Duodenal mucosa (tissue), 2 donors: ENCODE measurements at regions not wholly inside any gene's neighbourhood (a gene's known extent, or its start where the extent isn't known, plus 50 kb on each side); places are given as distances from the start of the nearest gene placed in this dataset.

Source experiments
- H3K27ac ChIP-seq: one replicate; pipeline ENCODE4 v1.7.0; 2013; ENCODE audit warnings: low read depth, low read length
- H3K27me3 ChIP-seq, 2 donors: one replicate each; pipeline ENCODE4 v1.7.0; 2013; ENCODE audit warnings: low read length in 2 of 2, control low read depth in 1 of 2; ENCODE audit not compliant: insufficient read depth in 2 of 2, control insufficient read depth in 1 of 2
- H3K36me3 ChIP-seq, 2 donors: one replicate each; pipeline ENCODE4 v1.7.0; 2013; ENCODE audit warnings: low read length in 2 of 2, control low read depth in 1 of 2; ENCODE audit not compliant: insufficient read depth in 2 of 2, control insufficient read depth in 1 of 2
- H3K4me1 ChIP-seq, 2 donors: one replicate each; pipeline ENCODE4 v1.7.0; 2013; ENCODE audit warnings: low read length in 2 of 2, control low read depth in 1 of 2; ENCODE audit not compliant: insufficient read depth in 2 of 2, control insufficient read depth in 1 of 2
- H3K4me3 ChIP-seq, 2 donors: one replicate each; pipeline ENCODE4 v1.7.0; 2013; ENCODE audit warnings: low read length in 2 of 2, low read depth in 1 of 2
- H3K9ac ChIP-seq, 2 donors: one replicate each; pipeline ENCODE4 v1.7.0; 2013; ENCODE audit warnings: low read length in 2 of 2, low read depth in 1 of 2
- H3K9me3 ChIP-seq, 2 donors: one replicate each; pipeline ENCODE4 v1.7.0; 2013; ENCODE audit warnings: low read length in 2 of 2, control low read depth in 1 of 2; ENCODE audit not compliant: control insufficient read depth in 1 of 2

GRCh38 chr1:87263785-87264184 is 64.9 kb upstream of the LMO4 start:
- no peak overlapping the region for H3K4me3 ChIP-seq
- no peak overlapping the region for H3K27ac ChIP-seq
- no peaks in the 10 kb centered on the region for H3K4me1 ChIP-seq
- H3K27me3 ChIP-seq, result no peaks in the 10 kb centered on the region
- no peak overlapping the region for H3K9ac ChIP-seq
- no peaks in the 10 kb centered on the region for H3K36me3 ChIP-seq
- H3K9me3 ChIP-seq, result no peaks in the 10 kb centered on the region

DNA sequence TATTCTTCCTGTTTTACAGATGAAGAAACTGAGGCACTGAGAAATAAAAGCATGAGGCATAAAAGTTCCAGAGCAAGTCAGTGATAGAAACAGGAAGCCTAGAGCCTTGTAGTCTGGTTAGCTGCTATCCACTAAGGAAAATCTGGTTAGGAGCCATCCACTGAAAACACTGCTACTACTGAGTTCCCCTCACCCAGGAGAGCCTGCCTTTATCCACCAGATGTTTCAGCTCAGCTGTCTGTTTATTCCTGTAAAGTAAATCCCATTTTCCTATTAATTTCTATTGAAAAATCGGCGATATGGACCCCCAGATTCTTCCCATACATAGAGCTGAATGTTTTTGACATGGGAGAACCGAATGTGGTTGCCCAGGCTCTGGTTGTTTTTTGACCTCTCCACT is 63.7 kb upstream of the LMO4 start:
- Histone ChIP-seq H3K9me3 (no peaks in the 10 kb centered on the region), H3K4me3 (no peak overlapping the region), H3K36me3 (no peaks in the 10 kb centered on the region), H3K27me3 (no peaks in the 10 kb centered on the region), H3K4me1 (no peaks in the 10 kb centered on the region), H3K27ac (no peak overlapping the region), H3K9ac (no peak overlapping the region)

DNA sequence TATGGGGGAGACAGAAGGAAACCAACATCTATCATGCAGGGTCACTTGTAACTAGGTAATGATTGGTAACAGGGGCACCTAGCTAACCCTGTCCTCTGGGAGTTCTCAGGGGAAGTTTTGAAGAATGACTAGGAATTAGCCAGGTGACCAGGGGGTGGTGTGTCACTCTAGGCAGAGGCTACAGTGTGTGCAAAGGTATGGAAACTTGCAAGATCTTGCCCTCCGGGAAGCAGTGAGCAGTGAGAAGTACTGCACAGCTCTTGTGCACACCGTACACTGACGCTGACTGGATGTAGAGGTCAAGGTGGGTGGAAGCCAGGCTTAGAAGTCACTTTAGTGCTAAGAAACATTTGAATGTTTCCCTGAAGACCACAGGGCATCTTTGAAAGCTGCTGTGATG is 62.9 kb upstream of the LMO4 start:
- H3K9ac ChIP-seq, result no peak overlapping the region
- no peaks in the 10 kb centered on the region for H3K27me3 ChIP-seq
- no peaks in the 10 kb centered on the region for H3K4me1 ChIP-seq
- no peaks in the 10 kb centered on the region for H3K9me3 ChIP-seq
- no peak overlapping the region for H3K27ac ChIP-seq
- no peak overlapping the region for H3K4me3 ChIP-seq
- no peaks in the 10 kb centered on the region for H3K36me3 ChIP-seq

DNA sequence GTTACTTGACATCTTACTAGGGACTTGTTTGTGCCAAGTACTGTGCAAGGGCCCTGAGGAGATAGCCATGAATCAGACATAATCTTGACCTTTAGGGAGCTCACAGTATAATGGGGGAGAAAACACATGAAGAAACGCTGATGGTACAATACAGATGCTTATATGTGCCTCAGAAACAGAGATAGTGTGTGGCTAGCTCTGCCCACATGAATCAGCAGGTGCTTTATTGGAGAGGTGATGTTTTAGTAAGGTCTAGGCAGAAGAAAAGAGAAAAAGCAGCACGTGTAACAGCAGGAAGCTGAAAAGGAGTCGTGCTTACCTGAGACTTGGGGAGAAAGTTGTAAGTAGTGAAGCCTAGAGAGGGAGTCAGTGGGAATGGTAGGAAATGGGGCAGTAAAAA is 60.6 kb upstream of the LMO4 start:
- H3K27me3 ChIP-seq, result no peaks in the 10 kb centered on the region
- H3K9ac ChIP-seq, result no peak overlapping the region
- H3K27ac ChIP-seq, result no peak overlapping the region
- no peaks in the 10 kb centered on the region for H3K36me3 ChIP-seq
- H3K4me1 ChIP-seq, result no peaks in the 10 kb centered on the region
- no peaks in the 10 kb centered on the region for H3K9me3 ChIP-seq
- H3K4me3 ChIP-seq, result no peak overlapping the region

DNA sequence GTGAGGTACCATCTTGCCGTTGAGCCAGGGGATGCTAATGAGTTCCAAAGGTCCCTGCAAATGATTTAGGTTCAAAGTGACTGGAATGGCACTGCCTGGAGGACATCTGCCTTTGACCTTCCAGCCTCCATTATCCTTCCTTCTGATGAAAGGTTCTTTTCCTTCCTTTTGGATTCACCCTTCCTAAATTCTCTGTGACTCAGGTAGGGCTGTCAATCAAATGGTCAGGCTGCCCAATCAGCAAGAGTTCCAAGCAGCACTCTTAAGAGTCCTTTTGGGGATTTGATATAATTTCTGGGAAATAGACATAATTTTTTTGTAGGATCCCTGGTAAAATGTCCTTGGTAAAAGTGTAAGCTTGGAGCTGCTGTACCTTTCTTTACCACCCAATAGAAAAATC is 58.8 kb upstream of the LMO4 start:
- H3K27me3 ChIP-seq, result no peaks in the 10 kb centered on the region
- H3K36me3 ChIP-seq, result no peaks in the 10 kb centered on the region
- H3K27ac ChIP-seq, result no peak overlapping the region
- no peak overlapping the region for H3K4me3 ChIP-seq
- no peaks in the 10 kb centered on the region for H3K9me3 ChIP-seq
- H3K4me1 ChIP-seq, result no peaks in the 10 kb centered on the region
- no peak overlapping the region for H3K9ac ChIP-seq

GRCh38 chr1:87273291-87273690 is 55.4 kb upstream of the LMO4 start:
- Histone ChIP-seq H3K4me3 (no peak overlapping the region), H3K27ac (no peak overlapping the region), H3K9ac (no peak overlapping the region), H3K9me3 (no peaks in the 10 kb centered on the region), H3K36me3 (no peaks in the 10 kb centered on the region), H3K4me1 (no peaks in the 10 kb centered on the region), H3K27me3 (no peaks in the 10 kb centered on the region)

DNA sequence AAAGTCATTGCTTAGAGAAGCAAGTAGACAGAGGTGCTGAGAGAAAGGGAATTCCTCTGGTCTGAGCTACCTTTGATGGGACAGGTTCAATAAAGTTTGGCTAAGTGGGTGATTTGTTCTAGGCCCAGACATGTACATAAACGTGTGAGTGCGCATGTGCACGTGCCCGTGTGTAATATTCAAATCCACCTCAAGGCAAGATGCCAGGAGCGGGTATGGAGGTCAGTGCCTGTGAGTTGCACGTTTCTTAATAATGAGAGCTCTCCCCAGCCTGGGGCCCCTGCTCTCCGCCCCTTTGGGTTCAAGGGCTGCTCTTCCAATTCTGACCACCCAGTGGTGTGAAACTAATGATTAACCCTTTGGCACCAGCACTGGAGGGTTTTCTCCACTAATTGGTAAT is 53.8 kb upstream of the LMO4 start:
- H3K9me3 ChIP-seq, result no peaks in the 10 kb centered on the region
- no peaks in the 10 kb centered on the region for H3K36me3 ChIP-seq
- H3K4me1 ChIP-seq, result no peaks in the 10 kb centered on the region
- no peak overlapping the region for H3K27ac ChIP-seq
- no peak overlapping the region for H3K9ac ChIP-seq
- H3K27me3 ChIP-seq, result no peaks in the 10 kb centered on the region
- no peak overlapping the region for H3K4me3 ChIP-seq

- Histone ChIP-seq H3K27ac (no peak overlapping the region), H3K9me3 (no peaks in the 10 kb centered on the region), H3K9ac (no peak overlapping the region), H3K36me3 (no peaks in the 10 kb centered on the region), H3K4me3 (no peak overlapping the region), H3K27me3 (no peaks in the 10 kb centered on the region), H3K4me1 (no peaks in the 10 kb centered on the region)
These were observed 49.7 kb upstream of the LMO4 start for GRCh38 chr1:87278825-87279535.
